Mucosa of gallbladder (tissue), 1 donor: ENCODE measurements at regions not wholly inside any gene's neighbourhood (a gene's known extent, or its start where the extent isn't known, plus 50 kb on each side); places are given as distances from the start of the nearest gene placed in this dataset.

Experiments used
- DNase-seq: peaks from one replicate; pipeline ENCODE4 v3.0.0-alpha.2; 2020; ENCODE audit warnings: low spot score
- donor health status: DM: no; HTN: no; CAD: no.

DNA sequence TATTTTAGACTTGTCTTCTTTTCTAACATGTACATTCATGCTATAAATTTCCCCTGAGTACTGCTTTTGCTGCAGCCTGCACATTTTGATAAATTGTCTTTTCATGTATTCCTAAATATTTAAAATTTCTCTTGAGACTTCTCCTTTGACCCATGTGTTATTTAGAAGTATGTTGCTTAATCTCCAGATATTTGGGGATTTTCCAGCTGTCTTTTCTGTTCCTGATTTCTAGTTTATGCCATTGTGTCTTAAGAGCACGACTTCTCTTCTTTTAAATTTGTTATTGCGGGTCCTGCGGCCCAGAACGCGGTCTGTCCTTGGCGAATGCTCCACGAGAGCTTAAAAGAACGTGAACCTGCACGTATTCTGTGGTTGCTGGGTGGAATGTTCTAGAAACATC lies 136.4 kb downstream of the KIF26A start:
- no peak for DNase-seq

DNA sequence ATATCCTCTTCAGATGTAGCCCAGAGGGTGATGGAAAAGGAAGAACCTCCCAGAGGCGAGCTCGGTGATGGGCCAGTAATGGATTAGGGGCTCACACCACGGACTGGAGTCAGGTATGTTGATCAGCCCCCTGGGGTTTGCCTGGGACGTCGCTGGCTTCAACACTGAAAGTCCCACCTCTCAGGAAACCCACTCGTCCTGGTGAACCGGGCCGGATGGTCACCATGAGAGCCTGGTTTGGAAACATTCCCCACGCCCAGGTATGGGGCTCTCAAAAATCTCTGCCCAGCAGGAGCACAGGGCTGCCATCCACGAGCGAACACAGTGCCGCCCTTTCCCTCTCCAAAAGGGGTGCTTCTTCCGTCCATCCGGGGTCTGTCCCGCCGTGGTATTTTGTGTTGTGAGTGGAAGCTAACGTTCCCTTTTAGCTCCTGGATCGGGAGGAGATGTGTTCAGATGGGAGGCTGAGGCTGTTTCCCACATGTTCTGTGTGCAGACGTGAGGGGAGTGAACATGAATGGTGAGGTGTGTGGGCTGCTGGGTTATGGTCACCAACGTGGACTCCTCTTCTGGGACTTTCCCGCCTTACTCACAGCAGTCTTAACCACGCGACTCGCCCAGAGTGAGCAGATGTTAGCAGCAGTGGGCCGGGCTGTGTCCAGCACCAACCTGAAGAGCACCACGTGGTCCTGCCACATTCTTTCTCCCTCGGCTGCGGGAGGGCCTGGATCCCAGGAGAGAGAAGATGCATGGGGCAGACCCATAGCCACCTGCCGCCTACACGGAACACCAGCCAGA lies 139.2 kb downstream of the KIF26A start:
- DNase-seq: no peak

DNA sequence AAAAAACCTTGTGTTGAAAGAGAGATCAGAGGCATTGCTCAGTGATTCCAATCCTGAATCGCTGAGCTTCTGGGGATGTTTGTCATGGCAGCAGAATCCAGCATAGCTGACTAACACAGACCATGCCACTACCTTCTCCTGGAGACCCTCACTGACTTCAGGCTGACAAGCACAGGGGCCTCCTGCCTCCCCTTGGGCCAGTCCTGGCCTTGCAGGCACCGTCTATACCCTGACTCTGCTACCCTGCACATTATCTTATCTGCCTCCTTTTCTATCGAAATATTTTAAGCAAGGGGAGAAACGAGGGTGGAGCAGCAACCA lies 139.8 kb downstream of the KIF26A start:
- no peak for DNase-seq

DNA sequence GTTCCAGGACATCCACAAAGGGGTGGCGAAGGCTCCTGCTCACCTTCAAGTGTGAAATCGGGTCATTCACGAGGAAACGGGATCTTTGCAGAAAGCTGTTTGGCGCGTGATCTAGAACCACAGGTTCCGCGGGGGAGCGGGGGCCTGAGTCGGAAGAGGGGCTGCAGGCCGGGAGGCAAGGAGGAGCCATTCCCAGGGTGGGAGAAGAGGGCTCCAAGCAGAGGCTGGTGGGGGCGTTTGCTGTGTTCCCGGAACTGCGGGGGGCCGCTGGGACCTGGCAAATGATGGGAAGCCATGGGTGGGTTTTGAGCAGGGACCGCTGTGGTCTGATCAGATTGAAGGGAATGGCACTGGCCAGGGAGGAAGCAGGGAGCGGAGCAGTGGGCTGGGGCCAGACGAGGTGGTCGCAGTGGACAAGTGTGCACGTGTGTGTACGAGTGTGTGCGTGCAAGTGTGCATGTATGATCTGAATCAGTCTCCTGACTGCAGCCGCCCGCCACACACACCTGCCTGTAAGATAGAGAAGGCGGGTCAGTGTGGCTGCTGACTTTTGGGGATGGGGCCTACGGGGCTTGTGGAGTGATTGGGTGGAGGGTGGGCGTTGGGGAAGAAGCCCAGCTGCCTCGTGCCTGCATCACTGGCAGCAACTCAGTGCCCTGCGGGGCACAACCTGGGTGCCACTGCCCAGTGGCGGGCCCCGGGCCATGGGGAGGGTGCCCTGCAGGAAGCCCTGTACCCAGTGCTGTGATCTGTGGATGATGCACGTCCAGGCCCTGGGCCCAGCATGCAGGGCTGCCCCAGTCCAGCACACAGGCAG lies 141.9 kb downstream of the KIF26A start:
- DNase-seq: no peak

DNA sequence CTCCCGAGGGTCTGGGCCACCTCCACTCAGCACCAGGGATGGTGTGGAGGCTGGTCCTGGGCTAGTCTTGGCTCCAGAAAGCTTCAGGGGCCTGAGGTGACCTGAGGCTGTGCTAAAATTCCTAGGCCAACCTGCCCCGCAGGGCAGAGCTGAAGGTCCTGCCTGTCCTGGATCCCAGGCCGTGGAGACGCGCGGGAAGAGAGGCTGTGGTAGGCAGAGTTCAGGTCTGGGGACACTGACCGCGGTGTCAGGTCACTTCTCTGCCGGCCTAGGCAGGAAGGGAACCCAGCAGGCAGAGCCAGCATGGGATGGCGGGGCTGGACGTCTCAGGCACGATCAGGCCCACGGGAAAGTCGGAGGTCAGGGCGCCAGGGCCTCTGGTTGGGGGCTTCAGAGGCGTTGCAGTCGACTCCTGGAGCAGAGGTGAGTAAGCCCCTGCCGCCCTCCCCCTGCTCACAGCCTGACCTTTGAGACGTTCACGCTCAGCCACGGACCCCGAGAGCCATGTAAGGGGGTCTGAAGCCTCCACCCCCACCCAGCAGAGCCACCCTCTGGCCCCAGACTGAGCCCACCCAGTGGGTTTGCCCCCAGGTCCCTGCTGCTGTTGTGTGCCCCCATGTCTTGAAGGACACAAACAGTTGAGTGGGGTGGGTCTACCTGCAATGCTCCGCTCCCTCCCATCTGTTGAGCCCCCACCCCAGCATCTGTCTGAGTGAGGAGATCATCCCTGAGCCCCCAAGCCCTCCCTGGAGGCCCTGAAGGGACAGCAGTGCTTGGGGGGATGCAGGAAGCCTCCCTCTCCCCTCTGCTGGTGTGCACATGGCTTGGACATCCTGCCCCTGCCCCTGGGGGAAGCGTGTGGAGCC lies 142.7 kb downstream of the KIF26A start:
- DNase-seq: no peak

DNA sequence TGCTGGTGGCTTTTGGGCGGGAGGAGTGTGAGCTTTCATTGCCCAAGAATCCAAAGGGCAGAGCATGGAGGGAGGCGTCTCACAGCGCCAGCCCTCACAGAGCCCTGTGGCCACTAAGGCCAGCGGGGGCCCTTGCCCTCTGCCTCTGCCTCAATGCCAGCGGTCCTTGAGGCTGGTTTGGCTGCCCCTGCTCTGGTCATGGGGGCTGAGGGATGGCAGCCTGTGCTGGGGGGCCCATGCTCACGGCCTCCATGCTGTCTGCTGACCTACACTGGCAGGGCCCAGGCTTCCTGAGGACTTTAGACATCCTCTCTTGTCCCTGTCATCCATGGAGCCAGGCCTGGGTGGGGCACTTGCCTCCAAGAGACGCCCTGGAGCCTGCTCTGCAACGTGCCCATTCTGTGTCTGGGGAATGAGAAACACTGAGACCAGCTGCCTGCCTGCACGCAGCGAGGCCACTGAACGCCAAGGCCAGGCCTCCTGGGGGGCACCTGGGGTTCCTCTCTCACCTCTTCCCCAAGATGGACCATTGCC lies 143.4 kb downstream of the KIF26A start:
- no peak for DNase-seq

DNA sequence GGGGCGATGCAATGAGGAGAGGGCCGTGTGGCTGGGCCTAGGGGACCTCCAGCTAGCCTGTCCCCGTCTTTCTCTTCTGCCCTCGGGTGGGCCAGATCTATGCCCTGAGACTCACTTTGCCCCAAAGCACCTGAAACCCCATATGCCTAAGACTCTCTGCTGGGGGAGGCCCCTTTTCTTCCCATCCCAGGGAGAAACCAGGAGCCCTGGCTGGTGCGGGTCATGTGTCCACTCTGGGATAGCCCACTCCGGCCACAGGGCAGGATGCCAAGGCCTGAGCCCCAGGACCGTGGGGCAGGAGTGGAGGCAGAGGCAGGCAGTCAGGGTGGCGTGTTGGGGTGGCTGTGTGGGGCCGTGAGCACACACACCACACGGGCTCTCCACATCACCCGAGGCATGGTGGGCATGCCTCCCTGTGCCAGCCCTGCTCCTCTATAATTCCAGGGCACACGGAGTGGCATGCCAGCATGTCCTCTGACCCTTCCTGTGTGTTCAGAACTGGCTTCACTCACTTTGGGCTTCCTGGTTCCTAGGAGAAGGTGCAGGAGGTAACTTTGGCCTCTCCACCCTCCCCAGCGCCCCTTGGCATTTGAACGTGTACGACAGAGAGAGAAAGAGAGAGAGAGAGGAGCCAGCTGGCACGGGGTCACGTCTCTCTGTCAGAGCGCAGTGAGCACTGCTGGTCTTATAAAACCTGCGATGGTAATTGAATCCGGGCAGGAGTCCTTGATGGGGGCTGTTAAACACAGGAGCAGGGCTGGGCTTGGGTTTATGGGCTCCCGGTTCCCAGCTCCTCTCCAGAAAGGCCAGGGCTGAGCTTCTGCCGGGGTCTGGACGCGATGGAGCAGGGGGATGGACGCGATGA lies 144.2 kb downstream of the KIF26A start:
- DNase-seq: no peak

DNA sequence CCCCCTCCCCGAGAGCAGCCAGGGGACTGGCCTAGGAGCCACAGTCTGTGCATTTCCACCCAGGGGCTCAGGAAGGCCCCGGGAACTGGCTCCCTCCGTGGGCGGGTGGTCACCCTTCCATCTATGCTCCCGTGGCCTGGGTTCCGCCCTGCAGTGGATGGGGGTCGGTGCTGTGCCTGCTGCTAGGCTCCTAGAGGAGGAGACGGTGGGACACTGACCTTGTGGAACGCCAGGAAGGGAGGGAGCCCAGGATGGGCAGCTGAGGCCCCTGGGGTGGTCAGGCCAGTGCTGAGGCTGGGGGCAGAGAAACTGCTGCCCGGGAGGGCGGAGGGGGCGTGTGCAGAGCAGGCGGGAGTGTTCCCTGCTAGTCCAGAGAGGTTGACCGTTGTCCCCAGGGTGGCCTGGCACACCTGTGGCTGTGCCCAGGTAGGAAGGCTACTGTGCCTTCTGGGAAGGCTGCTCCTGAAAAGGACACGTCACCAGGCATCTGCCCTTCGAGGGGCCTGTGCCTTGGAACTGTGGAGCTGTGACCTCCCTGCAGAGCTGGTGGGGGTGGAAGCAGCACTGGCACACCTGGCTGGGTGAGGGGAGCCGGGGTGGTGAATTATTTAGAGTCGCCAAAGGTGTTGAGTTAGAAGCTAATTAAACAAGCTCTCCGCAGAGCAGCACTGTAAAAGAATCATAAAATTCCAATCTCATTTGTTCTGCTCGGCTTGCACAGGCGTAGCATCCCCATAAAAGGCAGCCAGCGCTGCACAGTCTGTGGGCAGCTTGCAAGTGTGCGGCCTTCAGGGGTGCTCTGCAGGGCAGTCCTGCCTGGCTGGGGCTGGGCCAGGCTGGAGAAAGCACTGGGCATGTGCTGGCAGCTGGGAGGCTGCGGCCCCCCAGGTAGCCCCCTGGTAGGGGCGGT lies 145.1 kb downstream of the KIF26A start:
- no peak for DNase-seq

DNA sequence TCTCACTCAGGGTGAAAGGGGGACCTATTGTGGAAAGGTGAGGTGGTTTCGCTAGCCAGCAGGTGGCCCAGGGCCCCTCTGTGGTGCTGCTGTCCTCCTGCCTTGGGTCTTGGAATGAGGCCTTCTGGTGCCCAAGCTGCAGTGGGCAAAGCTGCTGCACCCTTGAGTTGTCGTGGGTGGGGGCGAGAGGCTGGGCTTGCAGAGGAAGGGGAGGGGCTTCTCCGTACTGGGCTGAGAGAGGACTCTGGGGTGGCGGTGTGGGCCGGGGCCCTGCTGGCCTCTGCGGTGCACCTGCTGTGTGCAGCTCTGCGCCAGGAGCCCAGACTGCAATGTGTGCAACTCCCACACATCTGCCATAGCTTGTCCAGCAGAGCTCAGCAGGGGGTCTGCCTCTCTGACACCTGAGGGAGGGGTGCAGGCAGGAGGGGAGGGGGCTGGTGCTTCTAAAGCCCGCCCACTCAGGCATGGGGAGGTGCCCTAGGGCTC lies 145.8 kb downstream of the KIF26A start:
- DNase-seq: no peak

DNA sequence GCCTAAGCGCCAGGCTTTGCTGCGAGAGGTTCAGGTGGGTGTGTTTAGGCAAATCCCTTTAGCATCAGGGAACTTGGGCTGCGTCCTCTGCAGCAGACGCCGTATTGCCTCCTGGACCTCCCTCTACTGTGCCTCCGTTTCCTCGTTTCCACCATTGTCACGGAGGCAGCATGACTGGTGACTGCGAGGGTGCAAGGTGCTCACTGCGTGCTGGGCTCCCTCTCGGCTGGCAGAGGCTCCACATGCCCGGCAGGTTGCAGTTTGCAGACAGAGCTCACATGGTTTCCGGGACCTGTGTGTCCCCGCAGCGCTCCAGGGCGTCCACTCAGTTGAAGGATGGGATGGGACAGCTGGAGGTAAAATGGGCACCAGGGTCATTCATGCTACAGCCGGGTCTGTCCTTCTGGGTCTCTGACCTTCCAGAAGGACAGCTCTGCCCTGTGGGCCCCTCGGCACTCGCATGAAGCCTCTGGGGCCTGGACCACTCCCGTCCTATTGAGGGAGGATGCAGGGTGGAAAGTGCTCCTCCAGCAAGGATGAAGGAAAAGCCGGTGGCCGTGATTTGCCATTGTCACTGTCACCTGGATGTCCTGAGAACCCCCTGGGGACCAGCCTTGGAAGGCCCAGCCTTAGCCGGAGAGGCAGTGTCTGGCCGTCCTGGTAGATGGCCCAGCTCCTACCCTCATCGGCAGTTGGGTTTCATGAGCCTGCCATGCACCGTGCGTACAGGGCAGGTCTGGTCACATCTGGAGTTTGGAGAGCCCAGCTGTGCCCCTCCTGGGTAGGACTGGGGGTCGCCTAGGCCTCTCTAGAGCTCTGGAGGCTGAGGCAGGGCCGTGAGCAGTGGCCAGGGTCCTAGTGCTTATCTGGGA lies 146.5 kb downstream of the KIF26A start:
- no peak for DNase-seq

DNA sequence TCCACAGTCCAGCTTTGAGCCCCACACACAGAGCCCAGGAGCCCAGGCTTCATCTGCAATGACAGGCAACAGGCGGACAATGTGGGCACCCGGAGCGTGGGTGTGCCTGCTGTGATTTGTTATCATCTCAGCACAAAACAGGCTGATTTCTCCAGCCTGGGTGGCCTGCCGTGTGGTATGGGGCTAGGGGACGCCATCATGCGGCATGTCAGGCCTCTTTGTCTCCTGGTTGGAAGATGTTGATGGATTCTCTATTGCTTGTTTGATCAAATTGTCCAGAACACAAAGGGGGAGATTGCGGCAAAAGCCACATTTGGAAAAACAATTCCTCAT lies 147.1 kb downstream of the KIF26A start:
- DNase-seq: no peak

DNA sequence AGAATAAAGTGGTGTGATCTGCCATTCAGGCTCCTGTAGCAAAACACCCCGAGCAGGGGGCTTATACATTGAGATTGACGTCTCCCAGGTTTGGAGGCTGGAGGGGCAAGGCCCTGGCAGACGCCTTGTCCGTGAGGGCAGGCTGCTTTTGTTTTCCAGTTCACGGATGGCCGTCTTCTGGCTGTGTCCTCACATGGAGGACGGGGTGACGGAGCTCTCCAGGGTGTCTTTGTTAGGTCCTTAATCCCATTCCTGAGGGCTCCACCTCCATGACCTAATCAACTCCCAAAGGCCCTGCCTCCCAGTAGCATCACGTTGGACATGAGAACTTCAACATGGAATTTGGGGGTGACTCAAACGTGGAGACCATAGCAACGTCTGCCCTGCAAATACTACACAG lies 147.7 kb downstream of the KIF26A start:
- no peak for DNase-seq

DNA sequence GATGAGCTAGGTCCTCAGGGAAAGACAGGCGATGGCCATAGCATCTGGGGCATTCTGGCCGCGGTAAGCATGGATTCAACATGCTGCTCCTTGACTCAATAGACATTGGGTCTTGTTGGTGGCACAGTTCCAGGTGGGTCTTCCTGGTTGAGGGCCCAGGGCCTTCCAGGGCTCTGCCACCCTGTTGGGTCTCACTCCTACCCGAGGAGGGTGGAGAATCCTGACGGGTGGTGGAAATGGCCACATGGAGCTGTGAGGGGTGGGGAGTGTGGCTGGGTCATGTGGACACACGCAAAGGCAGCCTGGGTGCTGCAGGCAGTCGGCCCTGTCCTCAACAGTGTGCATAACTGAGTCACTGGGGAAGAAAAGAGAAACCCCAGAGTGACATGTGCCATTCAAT lies 148.1 kb downstream of the KIF26A start:
- DNase-seq: no peak

DNA sequence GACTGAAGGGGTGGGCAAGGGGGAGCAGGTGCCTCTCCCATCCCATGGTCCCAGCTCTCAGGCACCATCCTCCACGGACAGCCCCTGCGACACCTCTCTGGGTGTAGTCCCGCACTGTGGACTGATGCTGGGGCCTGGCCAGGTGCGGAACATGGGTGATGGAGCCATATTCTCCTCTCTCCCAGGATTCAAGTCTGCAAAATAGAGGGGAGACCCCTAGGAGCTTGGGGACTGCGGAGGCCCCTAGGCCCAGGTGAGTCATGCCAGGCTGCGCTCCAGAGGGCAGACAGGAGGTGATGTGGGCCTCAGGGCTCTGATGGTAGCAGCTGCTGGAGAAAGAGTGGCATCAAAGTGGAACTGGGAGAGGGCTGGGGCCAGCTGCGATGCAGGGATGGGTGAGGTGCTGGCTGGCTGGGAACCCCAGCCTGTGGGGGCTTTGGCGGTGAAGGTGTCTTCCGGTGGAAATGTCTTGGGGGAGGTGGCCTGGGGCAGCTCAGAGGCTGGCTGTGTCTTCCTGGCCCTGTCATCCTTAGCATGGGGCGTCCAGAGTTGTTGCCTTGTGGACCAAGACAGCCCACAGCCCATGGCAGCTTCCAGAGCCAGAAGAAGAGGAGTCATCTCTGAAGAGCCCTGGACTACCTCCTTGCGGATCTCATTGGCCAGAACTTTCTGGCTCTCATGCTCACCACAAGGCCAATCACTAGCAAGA lies 149.1 kb downstream of the KIF26A start:
- no peak for DNase-seq

DNA sequence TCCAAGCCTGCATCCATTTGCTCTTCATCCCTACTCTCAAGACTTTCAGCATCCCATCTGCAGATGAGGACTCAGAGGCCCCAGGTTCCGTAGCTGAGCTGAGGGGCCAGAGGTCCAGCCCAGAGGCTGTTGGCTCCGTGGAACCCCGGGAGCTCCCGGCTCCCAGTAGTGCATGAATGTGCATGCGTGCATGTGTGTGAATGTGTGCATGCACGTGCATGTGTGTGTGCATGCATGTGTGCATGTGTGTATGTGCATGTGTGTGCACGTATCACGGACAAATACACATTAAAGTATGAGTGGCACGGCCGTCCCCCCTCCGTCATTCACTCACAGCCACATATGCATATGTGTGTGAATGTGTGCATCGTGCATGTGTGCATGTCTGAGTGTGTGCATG lies 149.9 kb downstream of the KIF26A start:
- no peak for DNase-seq

DNA sequence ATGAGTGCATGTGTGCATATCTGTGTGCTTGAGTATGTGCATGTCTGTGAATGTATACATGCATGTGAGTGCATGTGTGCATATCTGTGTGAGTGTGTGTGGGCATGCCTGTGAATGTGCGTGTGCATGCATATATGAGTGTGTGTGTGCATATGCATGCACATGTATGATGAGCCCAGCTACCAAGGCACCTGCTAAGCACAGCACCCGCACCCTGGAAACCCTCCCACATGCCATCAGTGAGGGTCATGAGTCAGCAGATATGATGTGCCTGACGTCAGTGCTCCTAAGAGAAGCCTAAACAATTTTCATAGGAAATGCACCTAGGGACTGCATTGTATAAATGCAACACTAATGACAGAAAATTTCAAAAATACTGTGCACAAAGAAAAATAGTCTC lies 151.1 kb downstream of the KIF26A start:
- no peak for DNase-seq

DNA sequence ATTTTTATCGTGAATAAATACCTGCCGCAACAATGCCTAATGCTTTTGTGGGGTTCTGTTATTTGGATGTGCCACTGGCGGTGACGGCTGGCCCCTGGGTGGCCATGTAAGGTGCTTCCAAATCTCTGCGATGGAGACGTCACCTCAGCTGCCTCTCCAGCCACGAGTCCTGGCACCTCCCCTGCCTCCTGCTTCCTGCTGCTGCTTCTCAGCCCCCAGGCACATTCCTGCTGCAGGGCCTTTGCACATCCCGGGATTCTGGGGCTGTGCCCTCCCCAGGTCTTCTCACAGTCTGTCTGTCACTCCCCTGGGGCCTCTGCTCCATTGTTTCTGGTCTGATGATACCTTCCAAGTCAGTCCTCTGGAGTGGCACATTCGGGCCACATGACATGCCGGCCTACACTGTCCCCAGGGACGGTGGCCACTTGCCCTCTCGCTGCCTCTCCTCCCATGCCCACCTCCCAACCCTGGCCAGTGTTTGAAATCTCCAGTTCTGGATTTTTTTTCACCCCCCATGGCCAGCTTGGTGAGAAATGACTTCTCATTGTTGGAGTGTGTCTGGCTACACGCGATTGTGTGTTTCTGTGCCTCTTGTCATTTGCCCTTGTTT lies 151.8 kb downstream of the KIF26A start:
- DNase-seq: no peak

DNA sequence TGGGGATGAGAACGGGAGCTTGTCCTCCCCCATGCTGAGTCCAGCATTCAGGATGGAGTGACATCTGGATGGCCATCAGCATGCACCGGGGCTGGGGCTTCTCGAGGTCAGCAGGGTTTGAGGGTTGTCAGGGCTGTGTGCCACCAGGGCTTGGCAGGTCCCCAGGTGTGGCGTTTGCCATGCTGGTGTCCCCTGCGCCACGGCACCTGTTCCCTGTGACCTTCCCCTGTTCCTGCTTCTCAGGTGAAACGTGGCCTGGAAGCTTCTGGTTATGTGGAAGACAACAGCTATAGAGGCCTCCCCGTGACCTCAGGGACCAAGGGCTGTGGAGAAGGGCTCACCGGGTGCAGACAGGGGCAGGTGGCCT lies 152.4 kb downstream of the KIF26A start:
- DNase-seq: no peak
